GM12874 (cell line): ENCODE measurements at regions not wholly inside any gene's neighbourhood (a gene's known extent, or its start where the extent isn't known, plus 50 kb on each side); places are given as distances from the start of the nearest gene placed in this dataset.

ENCODE experiments used
- CTCF ChIP-seq: IDR thresholded peaks from 2 replicates; pipeline ENCODE4 v1.5.1; 2011; ENCODE audit warnings: low read depth, mild to moderate bottlenecking, control low read depth, low read length, moderate library complexity; ENCODE audit not compliant: insufficient read depth

GRCh38 chr3:70486414-70487017, 174.1 kb upstream of the MDFIC2 start:
- no peak for TF ChIP-seq CTCF

GRCh38 chr3:70476174-70476573, 163.7 kb upstream of the MDFIC2 start:
- no peak for TF ChIP-seq CTCF

GRCh38 chr3:70471464-70472342, 159.3 kb upstream of the MDFIC2 start:
- TF ChIP-seq CTCF = no peak

GRCh38 chr3:70466096-70466495, 153.7 kb upstream of the MDFIC2 start:
- TF ChIP-seq CTCF = no peak

- TF ChIP-seq CTCF = no peak
These were observed 152.4 kb upstream of the MDFIC2 start for GRCh38 chr3:70464876-70465275.

- TF ChIP-seq CTCF = no peak
These were observed 152.0 kb upstream of the MDFIC2 start for GRCh38 chr3:70464465-70464864.

GRCh38 chr3:70433091-70433490, 120.7 kb upstream of the MDFIC2 start:
- no peak for TF ChIP-seq CTCF
